Muscle of leg (tissue), 3 donors: ENCODE measurements at regions not wholly inside any gene's neighbourhood (a gene's known extent, or its start where the extent isn't known, plus 50 kb on each side); places are given as distances from the start of the nearest gene placed in this dataset.

Experiments
- DNase-seq: peaks from one replicate; pipeline ENCODE4 v3.0.0; 2013
- H3K27ac ChIP-seq: one replicate; pipeline ENCODE4 v1.5.1; 2013; ENCODE audit warnings: mild to moderate bottlenecking, low read length, control low read depth
- H3K27me3 ChIP-seq: one replicate; pipeline ENCODE4 v1.6.1; 2013; ENCODE audit warnings: low read length; ENCODE audit not compliant: control insufficient read depth, insufficient read depth
- H3K36me3 ChIP-seq: one replicate; pipeline ENCODE4 v1.6.1; 2013; ENCODE audit warnings: low read length; ENCODE audit not compliant: control insufficient read depth, insufficient read depth
- H3K4me1 ChIP-seq: one replicate; pipeline ENCODE4 v1.6.1; 2013; ENCODE audit warnings: low read length; ENCODE audit not compliant: control insufficient read depth, insufficient read depth
- H3K4me3 ChIP-seq: one replicate; pipeline ENCODE4 v1.5.1; 2013; ENCODE audit warnings: low read length, control low read depth
- H3K9me3 ChIP-seq: replicated peaks from 2 replicates; pipeline ENCODE4 v1.6.1; 2013; ENCODE audit warnings: low read depth, low read length; ENCODE audit not compliant: control insufficient read depth
- WGBS: methylation state at CpG from one replicate; pipeline ENCODE4 v1.1.5; 2013; ENCODE audit warnings: missing lambda C conversion rate; ENCODE audit not compliant: insufficient coverage; 5-methylcytosine and 5-hydroxymethylcytosine counted together

GRCh38 chr4:14752341-14753046 lies 249.8 kb upstream of the CPEB2 start:
- no peak overlapping the region for H3K4me3 ChIP-seq
- H3K9me3 ChIP-seq, result peaks cover 18% of the 10 kb centered on the region
- no peaks in the 10 kb centered on the region for H3K27me3 ChIP-seq
- H3K4me1 ChIP-seq, result no peaks in the 10 kb centered on the region
- H3K27ac ChIP-seq, result no peak overlapping the region
- H3K36me3 ChIP-seq, result no peaks in the 10 kb centered on the region
- 85% methylated on average over 4 of the region's 6 CpGs for WGBS
- DNase-seq, result no peak

GRCh38 chr4:14767142-14767541 lies 235.1 kb upstream of the CPEB2 start:
- Histone ChIP-seq H3K27ac (no peak overlapping the region), H3K36me3 (no peaks in the 10 kb centered on the region), H3K4me3 (no peak overlapping the region), H3K4me1 (no peaks in the 10 kb centered on the region), H3K9me3 (no peaks in the 10 kb centered on the region), H3K27me3 (no peaks in the 10 kb centered on the region)
- peak; percentile 30 for DNase-seq

DNA sequence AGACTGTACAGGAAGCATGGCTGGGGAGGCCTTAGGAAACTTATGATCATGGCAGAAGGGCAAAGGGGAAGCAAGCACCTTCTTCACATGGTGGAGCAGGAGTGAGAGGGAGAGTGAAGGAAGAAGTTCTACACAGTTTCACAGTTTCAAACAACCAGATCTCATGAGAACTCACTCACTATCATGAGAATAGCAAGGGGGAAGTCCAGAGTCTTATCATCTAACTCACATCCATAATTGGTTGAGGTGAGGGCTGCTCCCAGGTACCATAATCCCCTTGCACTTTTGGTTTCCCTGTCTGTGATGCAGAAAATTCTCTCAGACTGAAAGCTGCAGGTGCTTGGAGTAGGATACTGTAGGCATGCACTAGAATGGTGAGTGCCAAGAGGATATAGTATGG lies 233.8 kb upstream of the CPEB2 start:
- no peak for DNase-seq
- Histone ChIP-seq H3K27ac (no peak overlapping the region), H3K4me3 (no peak overlapping the region), H3K9me3 (no peaks in the 10 kb centered on the region), H3K36me3 (no peaks in the 10 kb centered on the region), H3K4me1 (no peaks in the 10 kb centered on the region), H3K27me3 (no peaks in the 10 kb centered on the region)

DNA sequence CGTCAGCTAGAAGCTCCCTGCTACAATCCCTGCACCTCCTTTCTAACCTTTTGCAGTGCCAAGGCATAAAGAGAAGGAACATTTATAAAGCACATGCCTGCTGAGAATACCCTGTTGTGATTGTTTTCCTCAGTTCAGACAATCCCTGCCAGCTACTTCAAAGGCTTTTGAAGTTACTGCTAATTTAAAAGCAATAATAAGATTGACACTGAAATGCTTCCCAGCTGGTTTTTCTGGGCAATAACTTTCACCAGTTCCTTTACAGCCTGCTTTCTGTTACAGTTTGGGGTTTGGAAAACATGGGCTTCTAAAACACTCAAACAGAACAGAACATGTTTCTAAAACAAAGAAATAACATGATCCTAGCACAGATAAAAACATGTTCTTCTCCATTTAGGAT lies 232.3 kb upstream of the CPEB2 start:
- Histone ChIP-seq H3K4me3 (no peak overlapping the region), H3K9me3 (no peaks in the 10 kb centered on the region), H3K27me3 (no peaks in the 10 kb centered on the region), H3K36me3 (no peaks in the 10 kb centered on the region), H3K27ac (no peak overlapping the region), H3K4me1 (no peaks in the 10 kb centered on the region)
- WGBS, result 20% methylated on average over 1 of the region's 1 CpG
- DNase-seq, result no peak

GRCh38 chr4:14771094-14771493 lies 231.2 kb upstream of the CPEB2 start:
- no peak for DNase-seq
- Histone ChIP-seq H3K9me3 (no peaks in the 10 kb centered on the region), H3K36me3 (no peaks in the 10 kb centered on the region), H3K4me1 (no peaks in the 10 kb centered on the region), H3K4me3 (no peak overlapping the region), H3K27me3 (no peaks in the 10 kb centered on the region), H3K27ac (no peak overlapping the region)
- WGBS, result no CpG with 5 or more reads among the region's 2 CpGs

DNA sequence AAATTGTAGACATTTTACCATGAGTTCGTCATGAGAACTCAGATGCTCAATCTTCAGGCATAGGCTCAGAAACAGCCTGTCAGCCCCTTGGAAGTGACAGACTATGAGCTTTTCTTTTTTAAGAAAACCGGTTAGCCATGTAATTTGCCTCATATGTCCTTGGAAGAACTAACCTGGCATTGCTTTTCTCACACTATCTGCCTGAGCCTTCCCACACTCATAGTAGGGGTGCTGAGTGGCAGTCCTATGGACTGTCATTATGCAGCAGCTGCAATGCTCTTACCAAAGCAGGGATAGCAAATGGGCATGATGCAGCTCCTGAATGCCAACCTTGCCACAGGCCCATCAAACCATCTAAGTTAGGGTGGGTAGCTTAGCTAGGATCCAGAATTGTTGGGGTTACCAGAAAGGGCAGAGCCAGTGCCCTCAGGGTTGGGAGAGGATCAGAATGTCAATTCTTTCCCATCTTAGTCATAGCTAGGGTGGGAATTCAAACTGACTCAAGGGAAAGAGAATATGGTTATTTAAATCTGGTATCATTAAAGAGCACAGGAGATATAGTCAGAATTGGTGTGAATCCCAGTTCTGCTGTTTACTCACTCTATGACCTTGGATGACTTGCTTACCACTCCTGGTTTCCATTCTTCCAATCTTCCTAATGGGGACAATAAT lies 230.6 kb upstream of the CPEB2 start:
- 100% methylated on average over 1 of the region's 2 CpGs for whole genome bisulfite sequencing
- H3K36me3 ChIP-seq, result no peaks in the 10 kb centered on the region
- no peaks in the 10 kb centered on the region for H3K4me1 ChIP-seq
- no peak for DNase-seq
- no peaks in the 10 kb centered on the region for H3K9me3 ChIP-seq
- no peaks in the 10 kb centered on the region for H3K27me3 ChIP-seq
- H3K27ac ChIP-seq, result no peak overlapping the region
- no peak overlapping the region for H3K4me3 ChIP-seq

- Histone ChIP-seq H3K27me3 (no peaks in the 10 kb centered on the region), H3K36me3 (no peaks in the 10 kb centered on the region), H3K27ac (no peak overlapping the region), H3K4me1 (no peaks in the 10 kb centered on the region), H3K9me3 (no peaks in the 10 kb centered on the region), H3K4me3 (no peak overlapping the region)
- WGBS, result no CpG with 5 or more reads among the region's 2 CpGs
- no peak for DNase-seq
These were observed 229.9 kb upstream of the CPEB2 start for GRCh38 chr4:14772388-14772787.

DNA sequence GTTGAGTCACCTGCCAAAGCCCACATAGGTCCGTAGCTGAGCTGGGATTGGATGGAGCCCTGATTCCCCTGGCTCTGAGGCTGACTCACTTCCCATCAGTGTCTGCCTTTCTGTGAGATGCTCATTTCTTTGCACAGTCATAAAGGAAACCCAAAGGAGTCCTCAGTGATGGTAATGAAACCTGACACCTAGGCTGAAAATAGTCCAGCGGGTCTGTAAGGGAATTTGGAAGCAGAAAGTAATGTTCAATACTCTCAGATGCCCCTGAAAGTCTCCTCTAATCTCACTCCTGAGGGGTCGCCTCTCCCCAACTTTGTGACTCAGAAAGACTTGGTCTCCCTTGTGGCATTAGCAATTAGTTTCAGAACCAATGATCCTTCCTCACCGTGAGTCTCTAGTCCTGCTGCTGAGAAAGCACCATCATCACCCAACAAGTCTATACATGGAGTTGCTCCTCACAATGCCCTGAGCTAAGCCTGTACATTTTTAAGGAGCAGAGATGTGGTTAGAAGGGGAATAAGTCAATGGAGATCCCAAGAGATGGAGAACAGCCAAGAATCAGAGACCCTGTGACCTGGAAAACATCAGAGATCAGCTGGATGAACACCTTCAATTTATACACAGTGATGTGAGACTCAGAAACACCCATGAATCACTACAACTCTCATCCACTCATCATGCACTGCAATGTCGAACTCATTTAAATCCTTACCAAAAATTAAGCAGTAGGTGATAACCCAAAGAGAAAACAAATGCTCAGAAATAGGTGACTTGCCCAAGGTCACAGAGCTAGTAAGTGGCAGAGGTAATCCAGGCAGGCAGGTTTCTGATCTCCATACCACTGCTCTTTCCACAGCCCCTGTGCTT lies 219.0 kb upstream of the CPEB2 start:
- Histone ChIP-seq H3K27me3 (no peaks in the 10 kb centered on the region), H3K36me3 (no peaks in the 10 kb centered on the region), H3K4me1 (no peaks in the 10 kb centered on the region), H3K27ac (no peak overlapping the region), H3K9me3 (peaks cover 9% of the 10 kb centered on the region), H3K4me3 (no peak overlapping the region)
- WGBS, result 71% methylated on average over 1 of the region's 5 CpGs
- DNase-seq, result peak; percentile 2

DNA sequence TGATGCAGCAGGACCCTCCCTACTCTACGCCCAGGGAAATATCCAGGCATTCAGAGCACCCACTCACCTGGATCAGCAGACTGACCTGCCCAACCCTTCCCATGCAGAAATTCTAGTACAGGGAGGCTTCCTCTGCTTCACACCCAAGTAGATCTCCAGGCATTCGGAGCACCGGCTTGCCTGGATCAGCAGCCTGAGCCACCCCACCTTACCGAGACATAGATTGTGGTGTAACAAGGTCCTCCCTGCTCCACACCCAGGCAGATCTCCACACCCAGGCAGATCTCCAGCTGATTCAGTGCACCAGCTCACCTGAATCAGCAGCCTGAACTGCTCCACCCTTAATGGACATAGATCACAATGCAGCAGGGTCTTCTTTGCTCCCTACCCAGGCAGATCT lies 215.1 kb upstream of the CPEB2 start:
- DNase-seq, result no peak
- Histone ChIP-seq H3K9me3 (peaks cover 9% of the 10 kb centered on the region), H3K36me3 (no peaks in the 10 kb centered on the region), H3K4me3 (no peak overlapping the region), H3K27me3 (no peaks in the 10 kb centered on the region), H3K27ac (no peak overlapping the region), H3K4me1 (no peaks in the 10 kb centered on the region)
- WGBS, result 67% methylated on average over 4 of the region's 4 CpGs

DNA sequence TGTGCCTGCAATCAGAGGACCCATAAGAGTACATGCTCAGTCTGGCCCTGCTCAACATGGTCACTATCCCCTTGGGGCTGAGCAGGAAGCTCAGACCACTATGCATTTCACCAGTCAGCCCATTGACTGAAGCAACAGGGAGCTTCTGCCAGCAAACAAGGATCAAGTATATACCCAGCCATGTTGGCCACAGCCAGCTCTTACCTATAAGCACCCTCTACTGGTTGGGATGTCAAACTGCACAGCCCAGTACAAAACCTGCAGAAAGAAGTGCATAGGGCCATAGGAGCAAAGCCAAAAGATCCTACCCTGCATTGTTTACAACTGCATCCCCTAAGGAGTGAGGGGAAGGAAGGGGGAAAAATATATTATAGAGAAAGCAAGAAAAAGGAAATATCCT lies 214.4 kb upstream of the CPEB2 start:
- Histone ChIP-seq H3K4me1 (no peaks in the 10 kb centered on the region), H3K27me3 (no peaks in the 10 kb centered on the region), H3K27ac (no peak overlapping the region), H3K4me3 (no peak overlapping the region), H3K9me3 (peaks cover 11% of the 10 kb centered on the region), H3K36me3 (no peaks in the 10 kb centered on the region)
- DNase-seq, result no peak
